Activated naive CD4-positive, alpha-beta T cell treated with anti-CD3 and anti-CD28 coated beads, Interleukin-2, amount 50 U/mL, for 24 hours (primary cell): ENCODE measurements at regions not wholly inside any gene's neighbourhood (a gene's known extent, or its start where the extent isn't known, plus 50 kb on each side); places are given as distances from the start of the nearest gene placed in this dataset.
"Not testable (repeated sequence)": the region's sequence is repeated elsewhere in the genome, so short reads cannot be mapped to it uniquely, and the experiment has no call there.

ENCODE experiments used
- H3K27ac Mint-ChIP-seq: one replicate; pipeline ENCODE4 v1.8.0; 2021; ENCODE audit warnings: mild to moderate bottlenecking, mixed read lengths
- H3K27me3 Mint-ChIP-seq: one replicate; pipeline ENCODE4 v1.8.0; 2021; ENCODE audit warnings: mixed read lengths
- H3K36me3 Mint-ChIP-seq: one replicate; pipeline ENCODE4 v1.8.0; 2021; ENCODE audit warnings: mixed read lengths
- H3K4me1 Mint-ChIP-seq: one replicate; pipeline ENCODE4 v1.8.0; 2021; ENCODE audit warnings: mixed read lengths
- H3K4me3 Mint-ChIP-seq: one replicate; pipeline ENCODE4 v1.8.0; 2021; ENCODE audit warnings: mild to moderate bottlenecking, mixed read lengths
- H3K9me3 Mint-ChIP-seq: one replicate; pipeline ENCODE4 v1.8.0; 2021; ENCODE audit warnings: mixed read lengths

- no peaks in the 10 kb centered on the region for H3K4me1 Mint-ChIP-seq
- H3K36me3 Mint-ChIP-seq = no peaks in the 10 kb centered on the region
- H3K9me3 Mint-ChIP-seq = peaks cover 4% of the 10 kb centered on the region
- H3K27ac Mint-ChIP-seq = no peak overlapping the region
- no peak overlapping the region for H3K4me3 Mint-ChIP-seq
- no peaks in the 10 kb centered on the region for H3K27me3 Mint-ChIP-seq
Observed at GRCh38 chr16:63481060-63481459, 1444.8 kb upstream of the CDH8 start.

GRCh38 chr16:63473725-63474124 lies 1437.5 kb upstream of the CDH8 start:
- no peak overlapping the region for H3K4me3 Mint-ChIP-seq
- peaks cover 16% of the 10 kb centered on the region for H3K9me3 Mint-ChIP-seq
- H3K27me3 Mint-ChIP-seq = no peaks in the 10 kb centered on the region
- no peaks in the 10 kb centered on the region for H3K4me1 Mint-ChIP-seq
- H3K27ac Mint-ChIP-seq = no peak overlapping the region
- no peaks in the 10 kb centered on the region for H3K36me3 Mint-ChIP-seq

GRCh38 chr16:63467513-63467912 lies 1431.3 kb upstream of the CDH8 start:
- Mint-ChIP-seq H3K27me3 (no peaks in the 10 kb centered on the region), H3K9me3 (peaks cover 17% of the 10 kb centered on the region), H3K27ac (no peak overlapping the region), H3K36me3 (no peaks in the 10 kb centered on the region), H3K4me1 (no peaks in the 10 kb centered on the region), H3K4me3 (no peak overlapping the region)

GRCh38 chr16:63462316-63462715 lies 1426.1 kb upstream of the CDH8 start:
- Mint-ChIP-seq H3K9me3 (peaks cover 23% of the 10 kb centered on the region), H3K27me3 (no peaks in the 10 kb centered on the region), H3K27ac (no peak overlapping the region), H3K4me3 (no peak overlapping the region), H3K4me1 (no peaks in the 10 kb centered on the region), H3K36me3 (no peaks in the 10 kb centered on the region)

- Mint-ChIP-seq H3K4me3 (no peak overlapping the region), H3K27ac (no peak overlapping the region), H3K9me3 (peaks cover 23% of the 10 kb centered on the region), H3K4me1 (no peaks in the 10 kb centered on the region), H3K27me3 (no peaks in the 10 kb centered on the region), H3K36me3 (no peaks in the 10 kb centered on the region)
Observed at GRCh38 chr16:63461248-63461841, 1425.1 kb upstream of the CDH8 start.

- H3K4me1 Mint-ChIP-seq = no peaks in the 10 kb centered on the region
- H3K27ac Mint-ChIP-seq = no peak overlapping the region
- H3K36me3 Mint-ChIP-seq = no peaks in the 10 kb centered on the region
- H3K9me3 Mint-ChIP-seq = peaks cover 18% of the 10 kb centered on the region
- no peaks in the 10 kb centered on the region for H3K27me3 Mint-ChIP-seq
- H3K4me3 Mint-ChIP-seq = no peak overlapping the region
Observed at GRCh38 chr16:63458846-63459245, 1422.6 kb upstream of the CDH8 start.

GRCh38 chr16:63457869-63458268 lies 1421.6 kb upstream of the CDH8 start:
- Mint-ChIP-seq H3K4me1 (no peaks in the 10 kb centered on the region), H3K27me3 (no peaks in the 10 kb centered on the region), H3K4me3 (no peak overlapping the region), H3K9me3 (peaks cover 18% of the 10 kb centered on the region), H3K36me3 (no peaks in the 10 kb centered on the region), H3K27ac (no peak overlapping the region)

- H3K4me1 Mint-ChIP-seq = no peaks in the 10 kb centered on the region
- no peak overlapping the region for H3K4me3 Mint-ChIP-seq
- H3K27me3 Mint-ChIP-seq = no peaks in the 10 kb centered on the region
- H3K9me3 Mint-ChIP-seq = peaks cover 19% of the 10 kb centered on the region
- no peak overlapping the region for H3K27ac Mint-ChIP-seq
- H3K36me3 Mint-ChIP-seq = no peaks in the 10 kb centered on the region
Observed at GRCh38 chr16:63453261-63453660, 1417.0 kb upstream of the CDH8 start.

- no peaks in the 10 kb centered on the region for H3K36me3 Mint-ChIP-seq
- no peak overlapping the region for H3K4me3 Mint-ChIP-seq
- no peak overlapping the region for H3K27ac Mint-ChIP-seq
- H3K9me3 Mint-ChIP-seq = peaks cover 12% of the 10 kb centered on the region
- H3K27me3 Mint-ChIP-seq = no peaks in the 10 kb centered on the region
- H3K4me1 Mint-ChIP-seq = no peaks in the 10 kb centered on the region
Observed at GRCh38 chr16:63447121-63447520, 1410.9 kb upstream of the CDH8 start.

GRCh38 chr16:63442246-63442645 lies 1406.0 kb upstream of the CDH8 start:
- no peaks in the 10 kb centered on the region for H3K9me3 Mint-ChIP-seq
- no peaks in the 10 kb centered on the region for H3K27me3 Mint-ChIP-seq
- no peak overlapping the region for H3K27ac Mint-ChIP-seq
- H3K4me3 Mint-ChIP-seq = no peak overlapping the region
- H3K4me1 Mint-ChIP-seq = no peaks in the 10 kb centered on the region
- H3K36me3 Mint-ChIP-seq = no peaks in the 10 kb centered on the region

- Mint-ChIP-seq H3K36me3 (no peaks in the 10 kb centered on the region), H3K27ac (no peak overlapping the region), H3K9me3 (peaks cover 21% of the 10 kb centered on the region), H3K27me3 (no peaks in the 10 kb centered on the region), H3K4me3 (no peak overlapping the region), H3K4me1 (no peaks in the 10 kb centered on the region)
Observed at GRCh38 chr16:63426275-63426870, 1390.1 kb upstream of the CDH8 start.

GRCh38 chr16:63422715-63423114 lies 1386.5 kb upstream of the CDH8 start:
- peaks cover 16% of the 10 kb centered on the region for H3K9me3 Mint-ChIP-seq
- no peak overlapping the region for H3K27ac Mint-ChIP-seq
- H3K4me3 Mint-ChIP-seq = no peak overlapping the region
- H3K36me3 Mint-ChIP-seq = no peaks in the 10 kb centered on the region
- no peaks in the 10 kb centered on the region for H3K4me1 Mint-ChIP-seq
- no peaks in the 10 kb centered on the region for H3K27me3 Mint-ChIP-seq

- Mint-ChIP-seq H3K9me3 (peaks cover 4% of the 10 kb centered on the region), H3K4me1 (no peaks in the 10 kb centered on the region), H3K27me3 (no peaks in the 10 kb centered on the region), H3K4me3 (no peak overlapping the region), H3K36me3 (no peaks in the 10 kb centered on the region), H3K27ac (no peak overlapping the region)
Observed at GRCh38 chr16:63416712-63417111, 1380.5 kb upstream of the CDH8 start.

- Mint-ChIP-seq H3K4me3 (no peak overlapping the region), H3K4me1 (no peaks in the 10 kb centered on the region), H3K27me3 (no peaks in the 10 kb centered on the region), H3K27ac (no peak overlapping the region), H3K36me3 (no peaks in the 10 kb centered on the region), H3K9me3 (peaks cover 4% of the 10 kb centered on the region)
Observed at GRCh38 chr16:63415014-63415413, 1378.8 kb upstream of the CDH8 start.

- no peaks in the 10 kb centered on the region for H3K4me1 Mint-ChIP-seq
- no peak overlapping the region for H3K27ac Mint-ChIP-seq
- no peaks in the 10 kb centered on the region for H3K36me3 Mint-ChIP-seq
- peaks cover 18% of the 10 kb centered on the region for H3K9me3 Mint-ChIP-seq
- H3K4me3 Mint-ChIP-seq = no peak overlapping the region
- H3K27me3 Mint-ChIP-seq = no peaks in the 10 kb centered on the region
Observed at GRCh38 chr16:63410594-63410993, 1374.4 kb upstream of the CDH8 start.

GRCh38 chr16:63403792-63404191 lies 1367.6 kb upstream of the CDH8 start:
- Mint-ChIP-seq H3K4me1 (no peaks in the 10 kb centered on the region), H3K27me3 (no peaks in the 10 kb centered on the region), H3K36me3 (no peaks in the 10 kb centered on the region), H3K9me3 (peaks cover 31% of the 10 kb centered on the region), H3K27ac (no peak overlapping the region), H3K4me3 (no peak overlapping the region)

GRCh38 chr16:63388277-63388676 lies 1352.0 kb upstream of the CDH8 start:
- H3K4me1 Mint-ChIP-seq, H3K27me3 Mint-ChIP-seq, H3K27ac Mint-ChIP-seq, H3K9me3 Mint-ChIP-seq, H3K4me3 Mint-ChIP-seq, H3K36me3 Mint-ChIP-seq: not testable (repeated sequence)
